HepG2 (cell line): ENCODE measurements at regions not wholly inside any gene's neighbourhood (a gene's known extent, or its start where the extent isn't known, plus 50 kb on each side); places are given as distances from the start of the nearest gene placed in this dataset.
A peak's percentile ranks its signal among the peaks of the same experiment; 100 is the strongest.

Experiments
- ATM ChIP-seq: fragments of 450-650 bp; IDR thresholded peaks from 2 replicates; pipeline ENCODE4 v1.7.1; 2017; ENCODE audit warnings: mild to moderate bottlenecking, borderline replicate concordance
- CBX1 ChIP-seq: IDR thresholded peaks from one replicate; pipeline ENCODE4 v1.6.1; 2016; ENCODE audit warnings: antibody characterized with exemption, low read depth
- ERF ChIP-seq: IDR thresholded peaks from 2 replicates; pipeline ENCODE4 v1.6.1; 2018; ENCODE audit warnings: missing biosample characterization, missing genetic modification reagents
- KMT2B ChIP-seq: IDR thresholded peaks from 2 replicates; pipeline ENCODE4 v1.6.1; 2016; ENCODE audit warnings: missing genetic modification reagents, missing compliant biosample characterization
- PRMT3 ChIP-seq: sonication (generic); formaldehyde crosslinking; IDR thresholded peaks from 2 replicates; pipeline ENCODE4 v1.8.1; 2022; ENCODE audit warnings: low read depth, mild to moderate bottlenecking, moderate library complexity, missing genetic modification reagents, borderline replicate concordance
- RNF2 ChIP-seq: fragments of 450-650 bp; conservative IDR thresholded peaks from 2 replicates; pipeline ENCODE4 v1.6.1; 2016; ENCODE audit warnings: low read depth
- RXRB ChIP-seq: IDR thresholded peaks from 2 replicates; pipeline ENCODE4 v1.6.1; 2016; ENCODE audit warnings: borderline replicate concordance, missing genetic modification reagents, missing compliant biosample characterization
- TBX3 ChIP-seq: fragments of 450-650 bp; IDR thresholded peaks from 2 replicates; pipeline ENCODE4 v1.6.1; 2017; ENCODE audit warnings: antibody characterized with exemption, mild to moderate bottlenecking, inconsistent platforms, borderline replicate concordance
- ZFP36 ChIP-seq: fragments of 150-350 bp; IDR thresholded peaks from 2 replicates; pipeline ENCODE4 v1.6.1; 2018; ENCODE audit warnings: borderline replicate concordance, low read length, low read depth; ENCODE audit not compliant: partially characterized antibody
- ZFP36L1 ChIP-seq: sonication (generic); formaldehyde crosslinking; IDR thresholded peaks from 2 replicates; pipeline ENCODE4 v1.8.0; 2022; ENCODE audit warnings: mild to moderate bottlenecking, missing genetic modification reagents, moderate library complexity
- ZNF136 ChIP-seq: sonication (generic); formaldehyde crosslinking; IDR thresholded peaks from 2 replicates; pipeline ENCODE4 v1.8.1; 2022; ENCODE audit warnings: low read depth, mild to moderate bottlenecking, moderate library complexity, missing genetic modification reagents
- TF ChIP-seq, protein P1 (sequence below): sonication (generic); formaldehyde crosslinking; IDR thresholded peaks from 2 replicates; pipeline ENCODE4 v1.4.0; 2020; ENCODE audit warnings: missing genetic modification reagents, borderline replicate concordance
- TF ChIP-seq, protein P2 (sequence below): sonication (generic); formaldehyde crosslinking; IDR thresholded peaks from 2 replicates; pipeline ENCODE4 v1.8.1; 2023; ENCODE audit warnings: mild to moderate bottlenecking, missing genetic modification reagents, borderline replicate concordance
- TF ChIP-seq, protein P3 (sequence below): sonication (generic); formaldehyde crosslinking; IDR thresholded peaks from 2 replicates; pipeline ENCODE4 v1.5.1; 2020; ENCODE audit warnings: mild to moderate bottlenecking, missing genetic modification reagents, borderline replicate concordance
- TF ChIP-seq, protein P4 (sequence below): sonication (generic); formaldehyde crosslinking; IDR thresholded peaks from 2 replicates; pipeline ENCODE4 v1.5.1; 2020; ENCODE audit warnings: mild to moderate bottlenecking, missing genetic modification reagents, borderline replicate concordance
- TF ChIP-seq, protein P5 (sequence below): IDR thresholded peaks from 2 replicates; pipeline ENCODE4 v1.6.1; 2016; ENCODE audit warnings: missing compliant biosample characterization, missing genetic modification reagents, borderline replicate concordance

DNA sequence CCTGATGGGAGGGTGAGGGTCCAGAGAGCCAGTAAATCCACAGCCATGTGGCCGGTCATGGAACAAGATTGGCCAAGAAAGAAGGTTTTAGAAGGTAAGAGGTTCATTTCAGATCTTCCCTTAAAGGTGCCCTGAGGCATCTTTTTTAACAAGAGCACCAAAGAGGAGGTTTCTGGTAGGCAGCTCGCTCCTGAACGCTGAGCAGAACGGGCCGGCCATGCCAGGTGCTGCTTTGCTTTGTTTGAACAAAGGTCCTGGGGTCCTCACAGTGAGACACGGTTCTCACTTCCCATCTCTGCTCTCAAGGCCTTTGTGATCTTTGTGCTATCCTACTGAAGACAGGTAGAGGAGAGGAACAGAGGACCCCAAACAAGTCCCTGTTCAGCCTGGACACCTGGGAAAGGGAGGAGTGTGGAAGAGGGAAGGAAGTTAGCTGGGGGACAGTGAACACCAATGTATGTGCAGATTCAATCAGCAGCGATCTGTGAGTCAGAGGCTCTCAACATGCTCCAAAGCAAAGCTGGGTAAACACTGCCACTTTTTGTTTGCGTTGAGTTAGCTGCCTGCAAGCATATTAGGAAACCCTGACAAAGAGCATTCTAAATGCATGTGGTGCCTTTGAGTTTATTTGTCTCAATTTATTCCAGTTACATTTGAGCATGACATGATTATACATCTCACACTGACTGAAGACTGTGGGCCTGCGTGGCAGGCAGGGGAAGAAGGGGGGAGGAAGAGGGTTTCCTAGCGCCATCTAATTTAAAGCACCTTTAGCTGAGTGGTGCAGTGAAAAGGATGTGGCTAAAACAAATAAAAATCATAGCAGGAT, 102.4 kb downstream of the ASB1 start (continued):
- TF ChIP-seq, protein P1, sequence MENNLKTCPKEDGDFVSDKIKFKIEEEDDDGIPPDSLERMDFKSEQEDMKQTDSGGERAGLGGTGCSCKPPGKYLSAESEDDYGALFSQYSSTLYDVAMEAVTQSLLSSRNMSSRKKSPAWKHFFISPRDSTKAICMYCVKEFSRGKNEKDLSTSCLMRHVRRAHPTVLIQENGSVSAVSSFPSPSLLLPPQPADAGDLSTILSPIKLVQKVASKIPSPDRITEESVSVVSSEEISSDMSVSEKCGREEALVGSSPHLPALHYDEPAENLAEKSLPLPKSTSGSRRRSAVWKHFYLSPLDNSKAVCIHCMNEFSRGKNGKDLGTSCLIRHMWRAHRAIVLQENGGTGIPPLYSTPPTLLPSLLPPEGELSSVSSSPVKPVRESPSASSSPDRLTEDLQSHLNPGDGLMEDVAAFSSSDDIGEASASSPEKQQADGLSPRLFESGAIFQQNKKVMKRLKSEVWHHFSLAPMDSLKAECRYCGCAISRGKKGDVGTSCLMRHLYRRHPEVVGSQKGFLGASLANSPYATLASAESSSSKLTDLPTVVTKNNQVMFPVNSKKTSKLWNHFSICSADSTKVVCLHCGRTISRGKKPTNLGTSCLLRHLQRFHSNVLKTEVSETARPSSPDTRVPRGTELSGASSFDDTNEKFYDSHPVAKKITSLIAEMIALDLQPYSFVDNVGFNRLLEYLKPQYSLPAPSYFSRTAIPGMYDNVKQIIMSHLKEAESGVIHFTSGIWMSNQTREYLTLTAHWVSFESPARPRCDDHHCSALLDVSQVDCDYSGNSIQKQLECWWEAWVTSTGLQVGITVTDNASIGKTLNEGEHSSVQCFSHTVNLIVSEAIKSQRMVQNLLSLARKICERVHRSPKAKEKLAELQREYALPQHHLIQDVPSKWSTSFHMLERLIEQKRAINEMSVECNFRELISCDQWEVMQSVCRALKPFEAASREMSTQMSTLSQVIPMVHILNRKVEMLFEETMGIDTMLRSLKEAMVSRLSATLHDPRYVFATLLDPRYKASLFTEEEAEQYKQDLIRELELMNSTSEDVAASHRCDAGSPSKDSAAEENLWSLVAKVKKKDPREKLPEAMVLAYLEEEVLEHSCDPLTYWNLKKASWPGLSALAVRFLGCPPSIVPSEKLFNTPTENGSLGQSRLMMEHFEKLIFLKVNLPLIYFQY (CRISPR knock-in tag), result 0 out of 2 replicates have a peak, but pooled peaks have one; percentile 52
- TF ChIP-seq CBX1 (peak; percentile 56), PRMT3 (no peak), KMT2B (CRISPR knock-in tag) (peak; percentile 20; the same call in 1 of the 2 replicates), ATM (no peak), ERF (CRISPR knock-in tag) (peak; percentile 78), ZNF136 (CRISPR knock-in tag) (no peak), RNF2 (no peak), TBX3 (peak; percentile 52; the same call in 1 of the 2 replicates), ZFP36L1 (CRISPR knock-in tag) (peak; percentile 40; the same call in 1 of the 2 replicates), RXRB (CRISPR knock-in tag) (peak; percentile 51; the same call in 1 of the 2 replicates), ZFP36 (no peak)
- TF ChIP-seq, protein P2, sequence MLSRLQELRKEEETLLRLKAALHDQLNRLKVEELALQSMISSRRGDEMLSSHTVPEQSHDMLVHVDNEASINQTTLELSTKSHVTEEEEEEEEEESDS (CRISPR knock-in tag), result no peak
- TF ChIP-seq, protein P3, sequence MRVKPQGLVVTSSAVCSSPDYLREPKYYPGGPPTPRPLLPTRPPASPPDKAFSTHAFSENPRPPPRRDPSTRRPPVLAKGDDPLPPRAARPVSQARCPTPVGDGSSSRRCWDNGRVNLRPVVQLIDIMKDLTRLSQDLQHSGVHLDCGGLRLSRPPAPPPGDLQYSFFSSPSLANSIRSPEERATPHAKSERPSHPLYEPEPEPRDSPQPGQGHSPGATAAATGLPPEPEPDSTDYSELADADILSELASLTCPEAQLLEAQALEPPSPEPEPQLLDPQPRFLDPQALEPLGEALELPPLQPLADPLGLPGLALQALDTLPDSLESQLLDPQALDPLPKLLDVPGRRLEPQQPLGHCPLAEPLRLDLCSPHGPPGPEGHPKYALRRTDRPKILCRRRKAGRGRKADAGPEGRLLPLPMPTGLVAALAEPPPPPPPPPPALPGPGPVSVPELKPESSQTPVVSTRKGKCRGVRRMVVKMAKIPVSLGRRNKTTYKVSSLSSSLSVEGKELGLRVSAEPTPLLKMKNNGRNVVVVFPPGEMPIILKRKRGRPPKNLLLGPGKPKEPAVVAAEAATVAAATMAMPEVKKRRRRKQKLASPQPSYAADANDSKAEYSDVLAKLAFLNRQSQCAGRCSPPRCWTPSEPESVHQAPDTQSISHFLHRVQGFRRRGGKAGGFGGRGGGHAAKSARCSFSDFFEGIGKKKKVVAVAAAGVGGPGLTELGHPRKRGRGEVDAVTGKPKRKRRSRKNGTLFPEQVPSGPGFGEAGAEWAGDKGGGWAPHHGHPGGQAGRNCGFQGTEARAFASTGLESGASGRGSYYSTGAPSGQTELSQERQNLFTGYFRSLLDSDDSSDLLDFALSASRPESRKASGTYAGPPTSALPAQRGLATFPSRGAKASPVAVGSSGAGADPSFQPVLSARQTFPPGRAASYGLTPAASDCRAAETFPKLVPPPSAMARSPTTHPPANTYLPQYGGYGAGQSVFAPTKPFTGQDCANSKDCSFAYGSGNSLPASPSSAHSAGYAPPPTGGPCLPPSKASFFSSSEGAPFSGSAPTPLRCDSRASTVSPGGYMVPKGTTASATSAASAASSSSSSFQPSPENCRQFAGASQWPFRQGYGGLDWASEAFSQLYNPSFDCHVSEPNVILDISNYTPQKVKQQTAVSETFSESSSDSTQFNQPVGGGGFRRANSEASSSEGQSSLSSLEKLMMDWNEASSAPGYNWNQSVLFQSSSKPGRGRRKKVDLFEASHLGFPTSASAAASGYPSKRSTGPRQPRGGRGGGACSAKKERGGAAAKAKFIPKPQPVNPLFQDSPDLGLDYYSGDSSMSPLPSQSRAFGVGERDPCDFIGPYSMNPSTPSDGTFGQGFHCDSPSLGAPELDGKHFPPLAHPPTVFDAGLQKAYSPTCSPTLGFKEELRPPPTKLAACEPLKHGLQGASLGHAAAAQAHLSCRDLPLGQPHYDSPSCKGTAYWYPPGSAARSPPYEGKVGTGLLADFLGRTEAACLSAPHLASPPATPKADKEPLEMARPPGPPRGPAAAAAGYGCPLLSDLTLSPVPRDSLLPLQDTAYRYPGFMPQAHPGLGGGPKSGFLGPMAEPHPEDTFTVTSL (CRISPR knock-in tag), result peak; percentile 66; the same call in 1 of the 2 replicates
- TF ChIP-seq, protein P4, sequence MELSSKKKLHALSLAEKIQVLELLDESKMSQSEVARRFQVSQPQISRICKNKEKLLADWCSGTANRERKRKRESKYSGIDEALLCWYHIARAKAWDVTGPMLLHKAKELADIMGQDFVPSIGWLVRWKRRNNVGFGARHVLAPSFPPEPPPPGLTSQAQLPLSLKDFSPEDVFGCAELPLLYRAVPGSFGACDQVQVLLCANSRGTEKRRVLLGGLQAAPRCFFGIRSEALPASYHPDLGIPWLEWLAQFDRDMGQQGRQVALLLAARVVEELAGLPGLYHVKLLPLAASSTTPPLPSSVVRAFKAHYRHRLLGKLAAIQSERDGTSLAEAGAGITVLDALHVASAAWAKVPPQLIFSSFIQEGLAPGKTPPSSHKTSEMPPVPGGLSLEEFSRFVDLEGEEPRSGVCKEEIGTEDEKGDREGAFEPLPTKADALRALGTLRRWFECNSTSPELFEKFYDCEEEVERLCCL (CRISPR knock-in tag), result no peak
- TF ChIP-seq, protein P5, sequence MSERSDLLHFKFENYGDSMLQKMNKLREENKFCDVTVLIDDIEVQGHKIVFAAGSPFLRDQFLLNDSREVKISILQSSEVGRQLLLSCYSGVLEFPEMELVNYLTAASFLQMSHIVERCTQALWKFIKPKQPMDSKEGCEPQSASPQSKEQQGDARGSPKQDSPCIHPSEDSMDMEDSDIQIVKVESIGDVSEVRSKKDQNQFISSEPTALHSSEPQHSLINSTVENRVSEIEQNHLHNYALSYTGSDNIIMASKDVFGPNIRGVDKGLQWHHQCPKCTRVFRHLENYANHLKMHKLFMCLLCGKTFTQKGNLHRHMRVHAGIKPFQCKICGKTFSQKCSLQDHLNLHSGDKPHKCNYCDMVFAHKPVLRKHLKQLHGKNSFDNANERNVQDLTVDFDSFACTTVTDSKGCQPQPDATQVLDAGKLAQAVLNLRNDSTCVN (CRISPR knock-in tag), result no peak
